Esophagus muscularis mucosa (tissue), 3 donors: ENCODE measurements at regions not wholly inside any gene's neighbourhood (a gene's known extent, or its start where the extent isn't known, plus 50 kb on each side); places are given as distances from the start of the nearest gene placed in this dataset.

Experiments used
- CTCF ChIP-seq, 3 experiments: fragments of 200-600 bp in 2 of 3; fragments of 450-650 bp in 1 of 3; sonication (generic) in 2 of 3; IDR thresholded peaks; one replicate each; pipeline ENCODE4 v1.5.1; 2017 to 2019; ENCODE audit warnings: antibody characterized with exemption in 3 of 3, mild to moderate bottlenecking in 2 of 3, moderate library complexity in 1 of 3
- POLR2A ChIP-seq: fragments of 450-650 bp; IDR thresholded peaks from one replicate; pipeline ENCODE4 v1.6.1; 2017; ENCODE audit warnings: antibody characterized with exemption, moderate library complexity, mild to moderate bottlenecking, low read depth
- POLR2AphosphoS5 ChIP-seq, 2 donors: sonication (generic); formaldehyde crosslinking; IDR thresholded peaks; one replicate each; pipeline ENCODE4 v1.6.1; 2017; ENCODE audit warnings: antibody characterized with exemption in 2 of 2

- TF ChIP-seq POLR2A (no peak), CTCF (IDR thresholded peaks at IDR 0.05) (no peak), POLR2AphosphoS5 (IDR thresholded peaks at IDR 0.05) (no peak)
These were observed 95.4 kb upstream of the BANK1 start for GRCh38 chr4:101695176-101695575.
